GM23338 (cell line): ENCODE measurements at regions not wholly inside any gene's neighbourhood (a gene's known extent, or its start where the extent isn't known, plus 50 kb on each side); places are given as distances from the start of the nearest gene placed in this dataset.

Source experiments
- ATAC-seq: fragments of 200-7000 bp; cut with Tn5 transposase; 3 replicates; pipeline ENCODE4 v1.9.1; 2020
- DNase-seq: peaks from one replicate; pipeline ENCODE4 v3.0.0-alpha.2; 2015; ENCODE audit warnings: low spot score
- H2AFZ ChIP-seq: fragments of 200-600 bp; sonication (generic); 2 replicates; pipeline ENCODE4 v1.8.0; 2016; ENCODE audit warnings: antibody characterized with exemption, mild to moderate bottlenecking, moderate library complexity
- H3F3A ChIP-seq: fragments of 200-600 bp; sonication (generic); replicated peaks from 2 replicates; pipeline ENCODE4 v1.8.0; 2017; ENCODE audit warnings: antibody characterized with exemption, mixed run types, low read depth
- H3K27ac ChIP-seq: fragments of 200-600 bp; sonication (generic); 2 replicates; pipeline ENCODE4 v1.6.1; 2016; ENCODE audit warnings: low read depth
- H3K27me3 ChIP-seq: fragments of 200-600 bp; sonication (generic); 2 replicates; pipeline ENCODE4 v1.8.0; 2016; ENCODE audit warnings: mild to moderate bottlenecking, mixed run types, moderate library complexity; ENCODE audit not compliant: insufficient read depth
- H3K36me3 ChIP-seq: fragments of 200-600 bp; sonication (generic); 2 replicates; pipeline ENCODE4 v1.8.0; 2016; ENCODE audit warnings: mild to moderate bottlenecking; ENCODE audit not compliant: insufficient read depth
- H3K4me1 ChIP-seq: fragments of 200-600 bp; sonication (generic); 2 replicates; pipeline ENCODE4 v1.8.0; 2016; ENCODE audit warnings: mild to moderate bottlenecking, moderate library complexity; ENCODE audit not compliant: insufficient read depth
- H3K4me2 ChIP-seq: fragments of 200-600 bp; sonication (generic); 2 replicates; pipeline ENCODE4 v1.7.1; 2017; ENCODE audit warnings: mixed run types
- H3K4me3 ChIP-seq: fragments of 200-600 bp; sonication (generic); 2 replicates; pipeline ENCODE4 v1.6.1; 2016; ENCODE audit warnings: mixed run types
- H3K79me2 ChIP-seq: fragments of 200-600 bp; sonication (generic); replicated peaks from 2 replicates; pipeline ENCODE4 v1.8.0; 2017; ENCODE audit warnings: mild to moderate bottlenecking; ENCODE audit not compliant: insufficient read depth
- H3K9me2 ChIP-seq: fragments of 200-600 bp; sonication (generic); 2 replicates; pipeline ENCODE4 v1.8.0; 2017; ENCODE audit not compliant: insufficient read depth
- H4K20me1 ChIP-seq: fragments of 200-600 bp; sonication (generic); replicated peaks from 2 replicates; pipeline ENCODE4 v1.8.0; 2017; ENCODE audit warnings: mild to moderate bottlenecking; ENCODE audit not compliant: insufficient read depth
- H3K27ac Mint-ChIP-seq: 2 replicates; pipeline ENCODE4 v1.8.0; 2020; ENCODE audit warnings: inconsistent platforms, mild to moderate bottlenecking, moderate library complexity, mixed read lengths
- H3K27me3 Mint-ChIP-seq: 3 replicates; pipeline ENCODE4 v1.8.0; 2022; ENCODE audit warnings: low read depth, mild to moderate bottlenecking, moderate library complexity, mixed read lengths, inconsistent platforms; ENCODE audit not compliant: insufficient read depth, poor library complexity
- H3K36me3 Mint-ChIP-seq: 3 replicates; pipeline ENCODE4 v1.8.0; 2021; ENCODE audit warnings: low read depth, mild to moderate bottlenecking, inconsistent platforms, moderate library complexity, mixed read lengths
- H3K4me1 Mint-ChIP-seq: 3 replicates; pipeline ENCODE4 v1.8.0; 2020; ENCODE audit warnings: mild to moderate bottlenecking, inconsistent platforms, mixed read lengths
- H3K4me3 Mint-ChIP-seq: 3 replicates; pipeline ENCODE4 v1.8.0; 2021; ENCODE audit warnings: moderate library complexity, mild to moderate bottlenecking, inconsistent platforms, mixed read lengths
- H3K9me3 Mint-ChIP-seq: 3 replicates; pipeline ENCODE4 v1.8.0; 2020; ENCODE audit warnings: moderate library complexity, mild to moderate bottlenecking, inconsistent platforms, mixed read lengths
- CREB1 ChIP-seq: fragments of 250-450 bp; sonication (Bioruptor Pico); IDR thresholded peaks from 2 replicates; pipeline ENCODE4 v1.5.0; 2020; ENCODE audit warnings: low read depth, mild to moderate bottlenecking, moderate library complexity
- EZH2 ChIP-seq: fragments of 200-600 bp; sonication (generic); IDR thresholded peaks from one replicate; pipeline ENCODE4 v1.8.0; 2017; ENCODE audit warnings: antibody characterized with exemption, mild to moderate bottlenecking, low read depth; ENCODE audit not compliant: unreplicated experiment
- EZH2phosphoT487 ChIP-seq: fragments of 200-600 bp; sonication (generic); IDR thresholded peaks from one replicate; pipeline ENCODE4 v1.8.1; 2018; ENCODE audit warnings: antibody characterized with exemption; ENCODE audit not compliant: unreplicated experiment
- JUNB ChIP-seq: IDR thresholded peaks from one replicate; pipeline ENCODE4 v1.6.1; 2016; ENCODE audit warnings: antibody characterized with exemption; ENCODE audit not compliant: unreplicated experiment
- NANOG ChIP-seq: IDR thresholded peaks from 2 replicates; pipeline ENCODE4 v1.6.1; 2016; ENCODE audit warnings: antibody characterized with exemption, borderline replicate concordance
- POLR2AphosphoS5 ChIP-seq: IDR thresholded peaks from 2 replicates; pipeline ENCODE4 v1.6.1; 2016; ENCODE audit warnings: antibody characterized with exemption, low read depth
- ZNF114 ChIP-seq: fragments of 250-450 bp; sonication (Bioruptor Pico); IDR thresholded peaks from 2 replicates; pipeline ENCODE4 v1.5.0; 2020; ENCODE audit warnings: mild to moderate bottlenecking, moderate library complexity
- ZNF331 ChIP-seq: fragments of 250-450 bp; sonication (Bioruptor Pico); IDR thresholded peaks from 2 replicates; pipeline ENCODE4 v1.5.0; 2020; ENCODE audit warnings: low read depth, mild to moderate bottlenecking, moderate library complexity
- TF ChIP-seq, protein P1 (sequence below), 2 experiments: fragments of 200-600 bp in 1 of 2; sonication (generic) in 1 of 2; conservative IDR thresholded peaks; 2 replicates each; pipeline versions ENCODE4 v1.5.1 to v1.6.1; 2016 to 2017; ENCODE audit warnings: antibody characterized with exemption in 2 of 2, low read depth in 2 of 2, mild to moderate bottlenecking in 2 of 2, moderate library complexity in 1 of 2
- TF ChIP-seq, protein P2 (sequence below): IDR thresholded peaks from 2 replicates; pipeline ENCODE4 v1.6.1; 2016; ENCODE audit warnings: antibody characterized with exemption
- TF ChIP-seq, protein P3 (sequence below): fragments of 250-450 bp; sonication (Bioruptor Pico); IDR thresholded peaks from 2 replicates; pipeline ENCODE4 v1.5.0; 2020; ENCODE audit warnings: mild to moderate bottlenecking, moderate library complexity

DNA sequence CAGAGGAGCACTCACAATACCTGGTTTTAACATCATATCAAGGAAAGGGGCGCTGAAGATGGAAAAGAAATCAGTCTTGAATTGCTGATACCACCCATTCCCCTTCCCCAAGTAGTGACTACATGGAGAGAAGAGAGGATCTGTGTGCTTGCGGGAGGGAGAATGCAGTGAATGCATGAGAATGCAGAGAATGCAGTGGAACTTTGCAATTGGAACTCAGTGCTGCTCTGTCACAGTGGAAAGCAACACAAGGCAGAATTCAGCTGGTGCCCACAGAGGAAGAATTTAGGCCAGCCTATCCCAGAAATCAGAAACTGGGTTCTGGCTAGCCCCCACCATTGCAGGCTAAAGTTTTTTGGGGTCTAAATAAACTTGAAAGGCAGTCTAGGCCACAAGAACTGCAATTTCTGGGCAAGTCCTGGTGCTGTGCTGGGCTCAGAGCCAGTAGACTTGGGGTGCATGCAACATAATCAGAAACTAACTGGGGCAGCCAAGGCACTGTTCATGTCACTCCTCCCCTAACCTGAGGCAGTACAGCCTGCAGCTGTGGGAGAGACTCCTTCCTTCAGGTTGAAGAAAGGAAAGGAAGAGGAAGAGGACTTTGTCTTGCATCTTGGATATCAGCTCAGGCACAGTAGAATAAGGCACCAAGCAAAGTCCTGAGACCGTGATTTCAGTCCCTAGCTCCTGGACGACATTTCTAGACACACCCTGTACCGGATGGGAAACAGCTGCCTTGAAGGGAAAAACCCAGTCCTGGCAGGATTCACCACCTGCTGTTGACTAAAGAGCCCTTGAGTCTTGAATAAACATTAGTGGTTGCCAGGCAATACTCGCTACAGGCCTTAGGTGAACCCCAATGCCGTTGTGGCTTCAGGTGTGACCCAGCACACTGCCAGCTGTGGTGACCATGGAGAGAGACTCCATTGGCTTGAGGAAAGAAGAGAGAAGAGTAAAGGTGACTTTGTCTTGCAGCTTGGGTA is 329.3 kb downstream of the TBL1XR1 start:
- DNase-seq, result no peak
- peaks cover 4% of the 10 kb centered on the region; the same call in 1 of the 2 replicates for H3K9me2 ChIP-seq
- peaks cover 4% of the 10 kb centered on the region for H3K27me3 Mint-ChIP-seq
- no peak overlapping the region for H3K27ac Mint-ChIP-seq
- no peak overlapping the region for H3K4me2 ChIP-seq
- H3K9me3 Mint-ChIP-seq, result peaks cover 33% of the 10 kb centered on the region
- no peak overlapping the region for H3K27ac ChIP-seq
- H2AFZ ChIP-seq, result no peak overlapping the region
- H3F3A ChIP-seq, result no peaks in the 10 kb centered on the region
- no peaks in the 10 kb centered on the region for H3K4me1 ChIP-seq
- no peak overlapping the region for H3K4me3 ChIP-seq
- ATAC-seq, result no peak
- H3K36me3 Mint-ChIP-seq, result peaks cover 30% of the 10 kb centered on the region
- no peaks in the 10 kb centered on the region for H3K79me2 ChIP-seq
- H3K27me3 ChIP-seq, result no peaks in the 10 kb centered on the region
- H3K36me3 ChIP-seq, result no peaks in the 10 kb centered on the region
- TF ChIP-seq EZH2phosphoT487 (no peak), EZH2 (no peak)
- H3K4me1 Mint-ChIP-seq, result peaks cover 4% of the 10 kb centered on the region
- no peaks in the 10 kb centered on the region for H4K20me1 ChIP-seq
- H3K4me3 Mint-ChIP-seq, result no peak overlapping the region

DNA sequence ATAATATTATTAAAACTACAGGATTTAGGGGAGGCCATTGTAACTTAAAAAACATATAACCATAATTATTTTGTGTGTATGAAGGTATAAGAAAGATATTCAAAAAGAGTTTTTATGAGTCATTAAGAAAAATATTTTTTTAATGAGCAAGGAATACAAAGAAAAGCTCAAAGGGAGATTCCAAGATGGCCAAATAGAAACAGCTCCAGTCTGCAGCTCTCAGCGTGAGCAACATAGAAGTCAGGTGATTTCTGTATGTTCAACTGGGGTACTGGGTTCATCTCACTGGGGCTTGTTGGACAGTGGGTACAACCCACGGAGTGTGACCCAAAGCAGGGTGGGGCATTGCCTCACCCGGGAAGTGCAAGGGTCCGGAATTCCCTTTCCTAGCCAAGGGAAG is 336.1 kb downstream of the TBL1XR1 start:
- Histone ChIP-seq H3K9me2 (no peaks in the 10 kb centered on the region), H3K4me2 (no peak overlapping the region), H4K20me1 (no peaks in the 10 kb centered on the region), H3K27ac (no peak overlapping the region), H3F3A (no peaks in the 10 kb centered on the region), H3K4me3 (no peak overlapping the region), H3K36me3 (no peaks in the 10 kb centered on the region), H2AFZ (no peak overlapping the region), H3K79me2 (no peaks in the 10 kb centered on the region), H3K4me1 (no peaks in the 10 kb centered on the region), H3K27me3 (no peaks in the 10 kb centered on the region)
- no peak for DNase-seq
- Mint-ChIP-seq H3K4me3 (no peak overlapping the region), H3K36me3 (peaks cover 17% of the 10 kb centered on the region), H3K27ac (no peak overlapping the region), H3K27me3 (peaks cover 5% of the 10 kb centered on the region), H3K9me3 (peaks cover 25% of the 10 kb centered on the region), H3K4me1 (no peaks in the 10 kb centered on the region)
- no peak for ATAC-seq
- TF ChIP-seq EZH2phosphoT487, result no peak
- TF ChIP-seq, protein P1, sequence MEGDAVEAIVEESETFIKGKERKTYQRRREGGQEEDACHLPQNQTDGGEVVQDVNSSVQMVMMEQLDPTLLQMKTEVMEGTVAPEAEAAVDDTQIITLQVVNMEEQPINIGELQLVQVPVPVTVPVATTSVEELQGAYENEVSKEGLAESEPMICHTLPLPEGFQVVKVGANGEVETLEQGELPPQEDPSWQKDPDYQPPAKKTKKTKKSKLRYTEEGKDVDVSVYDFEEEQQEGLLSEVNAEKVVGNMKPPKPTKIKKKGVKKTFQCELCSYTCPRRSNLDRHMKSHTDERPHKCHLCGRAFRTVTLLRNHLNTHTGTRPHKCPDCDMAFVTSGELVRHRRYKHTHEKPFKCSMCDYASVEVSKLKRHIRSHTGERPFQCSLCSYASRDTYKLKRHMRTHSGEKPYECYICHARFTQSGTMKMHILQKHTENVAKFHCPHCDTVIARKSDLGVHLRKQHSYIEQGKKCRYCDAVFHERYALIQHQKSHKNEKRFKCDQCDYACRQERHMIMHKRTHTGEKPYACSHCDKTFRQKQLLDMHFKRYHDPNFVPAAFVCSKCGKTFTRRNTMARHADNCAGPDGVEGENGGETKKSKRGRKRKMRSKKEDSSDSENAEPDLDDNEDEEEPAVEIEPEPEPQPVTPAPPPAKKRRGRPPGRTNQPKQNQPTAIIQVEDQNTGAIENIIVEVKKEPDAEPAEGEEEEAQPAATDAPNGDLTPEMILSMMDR (conservative IDR thresholded peaks at IDR 0.05; ENCODE audit: low read depth in 2 of 2), result no peak
- no peak for TF ChIP-seq EZH2
- no peak for TF ChIP-seq JUNB
- TF ChIP-seq NANOG, result no peak
- TF ChIP-seq, protein P2, sequence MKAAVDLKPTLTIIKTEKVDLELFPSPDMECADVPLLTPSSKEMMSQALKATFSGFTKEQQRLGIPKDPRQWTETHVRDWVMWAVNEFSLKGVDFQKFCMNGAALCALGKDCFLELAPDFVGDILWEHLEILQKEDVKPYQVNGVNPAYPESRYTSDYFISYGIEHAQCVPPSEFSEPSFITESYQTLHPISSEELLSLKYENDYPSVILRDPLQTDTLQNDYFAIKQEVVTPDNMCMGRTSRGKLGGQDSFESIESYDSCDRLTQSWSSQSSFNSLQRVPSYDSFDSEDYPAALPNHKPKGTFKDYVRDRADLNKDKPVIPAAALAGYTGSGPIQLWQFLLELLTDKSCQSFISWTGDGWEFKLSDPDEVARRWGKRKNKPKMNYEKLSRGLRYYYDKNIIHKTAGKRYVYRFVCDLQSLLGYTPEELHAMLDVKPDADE, result no peak
- TF ChIP-seq ZNF114 (CRISPR knock-in tag), result no peak
- TF ChIP-seq, protein P3, sequence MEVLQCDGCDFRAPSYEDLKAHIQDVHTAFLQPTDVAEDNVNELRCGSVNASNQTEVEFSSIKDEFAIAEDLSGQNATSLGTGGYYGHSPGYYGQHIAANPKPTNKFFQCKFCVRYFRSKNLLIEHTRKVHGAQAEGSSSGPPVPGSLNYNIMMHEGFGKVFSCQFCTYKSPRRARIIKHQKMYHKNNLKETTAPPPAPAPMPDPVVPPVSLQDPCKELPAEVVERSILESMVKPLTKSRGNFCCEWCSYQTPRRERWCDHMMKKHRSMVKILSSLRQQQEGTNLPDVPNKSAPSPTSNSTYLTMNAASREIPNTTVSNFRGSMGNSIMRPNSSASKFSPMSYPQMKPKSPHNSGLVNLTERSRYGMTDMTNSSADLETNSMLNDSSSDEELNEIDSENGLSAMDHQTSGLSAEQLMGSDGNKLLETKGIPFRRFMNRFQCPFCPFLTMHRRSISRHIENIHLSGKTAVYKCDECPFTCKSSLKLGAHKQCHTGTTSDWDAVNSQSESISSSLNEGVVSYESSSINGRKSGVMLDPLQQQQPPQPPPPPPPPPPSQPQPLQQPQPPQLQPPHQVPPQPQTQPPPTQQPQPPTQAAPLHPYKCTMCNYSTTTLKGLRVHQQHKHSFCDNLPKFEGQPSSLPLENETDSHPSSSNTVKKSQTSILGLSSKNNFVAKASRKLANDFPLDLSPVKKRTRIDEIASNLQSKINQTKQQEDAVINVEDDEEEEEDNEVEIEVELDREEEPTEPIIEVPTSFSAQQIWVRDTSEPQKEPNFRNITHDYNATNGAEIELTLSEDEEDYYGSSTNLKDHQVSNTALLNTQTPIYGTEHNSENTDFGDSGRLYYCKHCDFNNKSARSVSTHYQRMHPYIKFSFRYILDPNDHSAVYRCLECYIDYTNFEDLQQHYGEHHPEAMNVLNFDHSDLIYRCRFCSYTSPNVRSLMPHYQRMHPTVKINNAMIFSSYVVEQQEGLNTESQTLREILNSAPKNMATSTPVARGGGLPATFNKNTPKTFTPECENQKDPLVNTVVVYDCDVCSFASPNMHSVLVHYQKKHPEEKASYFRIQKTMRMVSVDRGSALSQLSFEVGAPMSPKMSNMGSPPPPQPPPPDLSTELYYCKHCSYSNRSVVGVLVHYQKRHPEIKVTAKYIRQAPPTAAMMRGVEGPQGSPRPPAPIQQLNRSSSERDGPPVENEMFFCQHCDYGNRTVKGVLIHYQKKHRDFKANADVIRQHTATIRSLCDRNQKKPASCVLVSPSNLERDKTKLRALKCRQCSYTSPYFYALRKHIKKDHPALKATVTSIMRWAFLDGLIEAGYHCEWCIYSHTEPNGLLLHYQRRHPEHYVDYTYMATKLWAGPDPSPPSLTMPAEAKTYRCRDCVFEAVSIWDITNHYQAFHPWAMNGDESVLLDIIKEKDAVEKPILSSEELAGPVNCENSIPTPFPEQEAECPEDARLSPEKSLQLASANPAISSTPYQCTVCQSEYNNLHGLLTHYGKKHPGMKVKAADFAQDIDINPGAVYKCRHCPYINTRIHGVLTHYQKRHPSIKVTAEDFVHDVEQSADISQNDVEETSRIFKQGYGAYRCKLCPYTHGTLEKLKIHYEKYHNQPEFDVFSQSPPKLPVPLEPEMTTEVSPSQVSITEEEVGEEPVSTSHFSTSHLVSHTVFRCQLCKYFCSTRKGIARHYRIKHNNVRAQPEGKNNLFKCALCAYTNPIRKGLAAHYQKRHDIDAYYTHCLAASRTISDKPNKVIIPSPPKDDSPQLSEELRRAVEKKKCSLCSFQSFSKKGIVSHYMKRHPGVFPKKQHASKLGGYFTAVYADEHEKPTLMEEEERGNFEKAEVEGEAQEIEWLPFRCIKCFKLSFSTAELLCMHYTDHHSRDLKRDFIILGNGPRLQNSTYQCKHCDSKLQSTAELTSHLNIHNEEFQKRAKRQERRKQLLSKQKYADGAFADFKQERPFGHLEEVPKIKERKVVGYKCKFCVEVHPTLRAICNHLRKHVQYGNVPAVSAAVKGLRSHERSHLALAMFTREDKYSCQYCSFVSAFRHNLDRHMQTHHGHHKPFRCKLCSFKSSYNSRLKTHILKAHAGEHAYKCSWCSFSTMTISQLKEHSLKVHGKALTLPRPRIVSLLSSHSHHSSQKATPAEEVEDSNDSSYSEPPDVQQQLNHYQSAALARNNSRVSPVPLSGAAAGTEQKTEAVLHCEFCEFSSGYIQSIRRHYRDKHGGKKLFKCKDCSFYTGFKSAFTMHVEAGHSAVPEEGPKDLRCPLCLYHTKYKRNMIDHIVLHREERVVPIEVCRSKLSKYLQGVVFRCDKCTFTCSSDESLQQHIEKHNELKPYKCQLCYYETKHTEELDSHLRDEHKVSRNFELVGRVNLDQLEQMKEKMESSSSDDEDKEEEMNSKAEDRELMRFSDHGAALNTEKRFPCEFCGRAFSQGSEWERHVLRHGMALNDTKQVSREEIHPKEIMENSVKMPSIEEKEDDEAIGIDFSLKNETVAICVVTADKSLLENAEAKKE (CRISPR knock-in tag), result no peak
- no peak for TF ChIP-seq CREB1 (CRISPR knock-in tag)
- TF ChIP-seq POLR2AphosphoS5, result no peak
- no peak for TF ChIP-seq ZNF331
